Activated CD8-positive, alpha-beta T cell treated with anti-CD3 and anti-CD28 coated beads for 36 hours (primary cell): ENCODE measurements at regions not wholly inside any gene's neighbourhood (a gene's known extent, or its start where the extent isn't known, plus 50 kb on each side); places are given as distances from the start of the nearest gene placed in this dataset.

ENCODE experiments used
- ATAC-seq: fragments of 200-7000 bp; cut with Tn5 transposase; one replicate; pipeline ENCODE4 v1.10.0; 2021; ENCODE audit warnings: mild to moderate bottlenecking, moderate library complexity
- CTCF ChIA-PET: fragments of 350-600 bp; sonication (Branson Sonifier 250); formaldehyde crosslinking; loops from one replicate; lab custom pipeline; 2021; ENCODE audit warnings: antibody characterized with exemption; lab: Charles Lee
- POLR2A ChIA-PET: fragments of 350-600 bp; sonication (Branson Sonifier 250); formaldehyde crosslinking; loops from one replicate; lab custom pipeline; 2021; ENCODE audit warnings: antibody characterized with exemption; lab: Charles Lee
- DNase-seq: peaks from one replicate; pipeline ENCODE4 v3.0.0-alpha.2; 2020
- H3K27ac Mint-ChIP-seq: one replicate; pipeline ENCODE4 v1.8.0; 2021; ENCODE audit warnings: mild to moderate bottlenecking, mixed read lengths
- H3K27me3 Mint-ChIP-seq: one replicate; pipeline ENCODE4 v1.8.0; 2021; ENCODE audit warnings: mixed read lengths
- H3K36me3 Mint-ChIP-seq: one replicate; pipeline ENCODE4 v1.8.0; 2021; ENCODE audit warnings: low read depth, mixed read lengths
- H3K4me1 Mint-ChIP-seq: one replicate; pipeline ENCODE4 v1.8.0; 2021; ENCODE audit warnings: low read depth, mixed read lengths
- H3K4me3 Mint-ChIP-seq: one replicate; pipeline ENCODE4 v1.8.0; 2021; ENCODE audit warnings: mild to moderate bottlenecking, moderate library complexity, mixed read lengths
- H3K9me3 Mint-ChIP-seq: one replicate; pipeline ENCODE4 v1.8.0; 2021; ENCODE audit warnings: mixed read lengths
- CTCF ChIP-seq: fragments of 200-600 bp; IDR thresholded peaks from one replicate; pipeline ENCODE4 v1.8.0; 2022; ENCODE audit warnings: antibody characterized with exemption, mild to moderate bottlenecking
- intact Hi-C: fragments of 100-400 bp; cut with micrococcal nuclease; formaldehyde crosslinking; loops from one replicate; pipeline ENCODE4 v1.10.0; 2022

DNA sequence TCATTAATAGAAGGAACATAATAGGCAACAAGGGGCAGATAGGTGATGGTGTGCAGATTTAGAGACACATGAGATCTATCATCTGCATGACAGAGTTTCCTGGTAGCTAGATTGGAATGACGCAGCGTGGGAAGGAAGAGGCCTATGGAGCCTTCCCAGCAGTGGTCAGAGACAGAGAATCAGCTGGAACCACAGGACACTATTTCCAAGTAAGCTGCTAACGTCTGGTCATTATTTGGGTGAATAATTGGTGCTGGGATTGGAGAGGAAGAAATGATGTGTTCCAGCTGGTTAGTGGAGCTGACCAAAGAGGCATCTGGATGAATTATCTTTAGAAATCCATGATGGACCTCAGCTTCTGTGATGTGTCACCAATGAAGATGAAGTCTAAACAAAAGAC is 91.2 kb upstream of the PRR16 start:
- intact Hi-C loops, result no loop called here
- Mint-ChIP-seq H3K27ac (no peak overlapping the region), H3K36me3 (no peaks in the 10 kb centered on the region), H3K4me3 (no peak overlapping the region), H3K4me1 (no peaks in the 10 kb centered on the region), H3K9me3 (peaks cover 1% of the 10 kb centered on the region), H3K27me3 (no peaks in the 10 kb centered on the region)
- CTCF ChIA-PET, result no interaction called here
- ATAC-seq (no peak), DNase-seq (no peak)
- TF ChIP-seq CTCF, result no peak
- POLR2A ChIA-PET, result no interaction called here

GRCh38 chr5:120375248-120375647 is 88.9 kb upstream of the PRR16 start:
- no peak overlapping the region for H3K4me3 Mint-ChIP-seq
- POLR2A ChIA-PET, result no interaction called here
- DNase-seq, result no peak
- no peaks in the 10 kb centered on the region for H3K27me3 Mint-ChIP-seq
- CTCF ChIA-PET, result no interaction called here
- ATAC-seq, result no peak
- peaks cover 11% of the 10 kb centered on the region for H3K9me3 Mint-ChIP-seq
- H3K4me1 Mint-ChIP-seq, result no peaks in the 10 kb centered on the region
- no peaks in the 10 kb centered on the region for H3K36me3 Mint-ChIP-seq
- intact Hi-C loops, result no loop called here
- TF ChIP-seq CTCF, result no peak
- no peak overlapping the region for H3K27ac Mint-ChIP-seq

- no peak for ATAC-seq
- no peak for TF ChIP-seq CTCF
- H3K9me3 Mint-ChIP-seq, result peaks cover 15% of the 10 kb centered on the region
These were observed 83.5 kb upstream of the PRR16 start for GRCh38 chr5:120380644-120381043.

DNA sequence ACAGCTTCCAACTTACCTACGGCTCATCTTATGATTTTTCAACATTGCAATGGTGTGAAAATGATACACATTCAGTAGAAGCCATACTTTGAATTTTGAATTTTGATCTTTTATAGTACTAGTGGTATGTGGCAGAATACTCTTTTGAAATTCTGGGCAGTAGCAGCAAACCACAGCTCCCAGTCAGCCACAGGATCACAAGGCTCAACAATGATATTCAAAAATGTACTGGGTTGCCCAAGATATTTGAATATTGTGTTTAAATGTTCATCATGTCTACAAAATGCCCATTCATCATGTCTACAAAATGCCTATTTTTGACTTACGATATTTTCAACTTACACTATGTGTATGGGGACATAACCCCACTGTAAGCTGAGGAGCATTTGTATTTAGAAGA is 81.3 kb upstream of the PRR16 start:
- H3K4me3 Mint-ChIP-seq, result no peak overlapping the region
- peaks cover 15% of the 10 kb centered on the region for H3K9me3 Mint-ChIP-seq
- TF ChIP-seq CTCF, result no peak
- no peaks in the 10 kb centered on the region for H3K27me3 Mint-ChIP-seq
- intact Hi-C loops, result no loop called here
- ChIA-PET CTCF (no interaction called here), POLR2A (no interaction called here)
- H3K4me1 Mint-ChIP-seq, result peaks cover 3% of the 10 kb centered on the region
- ATAC-seq, result no peak
- H3K27ac Mint-ChIP-seq, result no peak overlapping the region
- no peak for DNase-seq
- no peaks in the 10 kb centered on the region for H3K36me3 Mint-ChIP-seq

More at GRCh38 chr5:120380644-120381043, 83.5 kb upstream of the PRR16 start:
- Mint-ChIP-seq H3K4me3 (no peak overlapping the region), H3K27ac (no peak overlapping the region), H3K4me1 (no peaks in the 10 kb centered on the region), H3K27me3 (no peaks in the 10 kb centered on the region), H3K36me3 (no peaks in the 10 kb centered on the region)
- CTCF ChIA-PET, result no interaction called here
- POLR2A ChIA-PET, result no interaction called here
- intact Hi-C loops, result no loop called here
- DNase-seq, result no peak

DNA sequence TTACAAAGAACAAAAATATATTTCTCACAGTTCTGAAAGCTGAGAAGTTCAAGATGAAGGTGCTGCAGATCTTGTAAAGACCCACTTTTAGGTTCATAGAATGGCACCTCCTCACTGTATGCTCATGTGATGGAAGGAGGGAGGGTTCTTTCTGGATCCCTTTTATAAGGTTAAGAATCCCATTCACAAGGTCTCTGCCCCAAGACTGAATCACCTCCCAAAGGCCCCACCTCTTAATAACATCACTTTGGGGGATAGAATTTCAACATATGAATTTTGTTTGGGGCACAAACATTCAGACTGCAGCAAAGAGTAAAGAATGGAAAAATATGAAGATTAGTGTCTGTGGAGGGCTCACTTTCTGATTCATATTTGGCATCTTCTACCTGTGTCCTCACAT is 77.1 kb upstream of the PRR16 start:
- no peak overlapping the region for H3K4me3 Mint-ChIP-seq

More for the DNA sequence above, 77.1 kb upstream of the PRR16 start:
- ChIA-PET POLR2A (no interaction called here), CTCF (no interaction called here)
- no peaks in the 10 kb centered on the region for H3K9me3 Mint-ChIP-seq
- ATAC-seq (no peak), DNase-seq (no peak)
- TF ChIP-seq CTCF, result no peak
- intact Hi-C loops, result no loop called here
- no peaks in the 10 kb centered on the region for H3K27me3 Mint-ChIP-seq
- peaks cover 9% of the 10 kb centered on the region for H3K4me1 Mint-ChIP-seq
- no peak overlapping the region for H3K27ac Mint-ChIP-seq
- no peaks in the 10 kb centered on the region for H3K36me3 Mint-ChIP-seq
